ENCODE measurements at regions not wholly inside any gene's neighbourhood (a gene's known extent, or its start where the extent isn't known, plus 50 kb on each side); places are given as distances from the start of the nearest gene placed in this dataset.

DNA sequence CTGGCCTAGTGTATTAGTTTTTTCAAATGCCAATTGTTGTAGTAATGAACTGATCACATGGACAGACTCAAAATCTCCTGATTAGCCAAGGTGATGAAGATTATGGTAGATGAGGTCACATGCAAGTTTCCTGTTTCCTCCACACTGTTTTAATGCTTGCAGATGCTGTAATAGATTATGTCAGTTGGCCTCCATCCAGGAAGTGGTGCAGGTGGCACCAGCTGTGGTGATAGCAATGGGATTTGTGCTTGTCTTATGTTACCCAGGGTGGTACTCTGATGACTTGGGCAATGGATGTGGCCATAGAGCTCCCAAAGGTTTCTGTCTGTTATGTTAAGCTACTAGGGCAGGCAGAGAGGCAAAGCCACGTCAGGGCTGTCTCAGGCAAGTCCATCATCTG, 332.9 kb upstream of the DDX18 start:
- in situ Hi-C loops (cut with MboI), result no loop called here
- no peak overlapping the region for H3K9ac ChIP-seq
- no peak overlapping the region for H3K4me2 ChIP-seq (ENCODE audit: unreplicated experiment)

DNA sequence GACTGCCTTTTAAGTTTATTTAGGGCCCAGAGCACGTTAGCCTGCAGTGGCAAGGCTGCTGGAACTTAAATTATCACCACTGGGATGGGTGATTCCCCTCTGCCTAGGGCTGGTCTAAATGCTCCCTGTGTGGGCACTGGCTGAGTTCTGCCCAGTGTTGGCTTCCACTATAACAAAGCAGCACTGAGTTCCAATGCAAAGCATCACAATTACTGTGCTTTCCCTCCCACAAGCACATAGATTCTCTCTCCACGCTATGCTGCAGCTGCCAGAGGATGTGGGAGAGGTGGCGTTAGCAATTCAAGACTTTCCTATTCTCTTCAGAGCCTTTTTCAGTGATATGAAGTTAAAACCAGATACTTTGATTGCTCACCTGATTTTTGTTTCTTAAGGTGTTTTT, 328.9 kb upstream of the DDX18 start:
- no peak for DNase-seq
- WGBS, 2 experiments (ENCODE audit: low coverage in 1 of 2, low lambda C conversion rate in 2 of 2, missing lambda C conversion rate in 2 of 2), result 6 to 8% methylated on average over 3 of the region's 3 CpGs
- Histone ChIP-seq H3K79me2 (ENCODE audit: insufficient read depth) (no peaks in the 10 kb centered on the region), H3K4me1 (ENCODE audit: insufficient read depth) (no peaks in the 10 kb centered on the region), H3K9me2 (ENCODE audit: insufficient read depth) (no peaks in the 10 kb centered on the region), H4K20me1 (ENCODE audit: insufficient read depth) (no peaks in the 10 kb centered on the region), H3K9ac (no peak overlapping the region), H3K27me3 (replicated peaks; ENCODE audit: insufficient read depth) (no peaks in the 10 kb centered on the region), H3F3A (ENCODE audit: insufficient read depth) (no peaks in the 10 kb centered on the region), H3K9me3 (ENCODE audit: low read depth) (no peaks in the 10 kb centered on the region), H3K27ac (no peak overlapping the region), H3K4me2 (ENCODE audit: unreplicated experiment) (no peak overlapping the region), H3K4me3 (no peak overlapping the region), H3K36me3 (ENCODE audit: low read depth) (no peaks in the 10 kb centered on the region), H2AFZ (no peak overlapping the region)
- no peak for TF ChIP-seq EZH2phosphoT487 (IDR thresholded peaks at IDR 0.05; ENCODE audit: insufficient read depth, low read depth)
- no peak for TF ChIP-seq EZH2 (IDR thresholded peaks at IDR 0.05; ENCODE audit: insufficient read depth, poor library complexity, severe bottlenecking)
- in situ Hi-C loops (cut with MboI), result no loop called here

More for the DNA sequence above, 332.9 kb upstream of the DDX18 start:
- 0 to 5% methylated on average over 1 of the region's 1 CpG for WGBS, 2 experiments (ENCODE audit: low coverage in 1 of 2, low lambda C conversion rate in 2 of 2, missing lambda C conversion rate in 2 of 2)
- Histone ChIP-seq H4K20me1 (ENCODE audit: insufficient read depth) (no peaks in the 10 kb centered on the region), H3K36me3 (ENCODE audit: low read depth) (no peaks in the 10 kb centered on the region), H3K4me1 (ENCODE audit: insufficient read depth) (no peaks in the 10 kb centered on the region), H3K4me3 (no peak overlapping the region), H3K9me3 (ENCODE audit: low read depth) (no peaks in the 10 kb centered on the region), H2AFZ (no peak overlapping the region), H3K27ac (no peak overlapping the region), H3K27me3 (replicated peaks; ENCODE audit: insufficient read depth) (no peaks in the 10 kb centered on the region), H3K9me2 (ENCODE audit: insufficient read depth) (no peaks in the 10 kb centered on the region), H3F3A (ENCODE audit: insufficient read depth) (no peaks in the 10 kb centered on the region), H3K79me2 (ENCODE audit: insufficient read depth) (no peaks in the 10 kb centered on the region)
- no peak for DNase-seq
- TF ChIP-seq EZH2phosphoT487 (IDR thresholded peaks at IDR 0.05; ENCODE audit: insufficient read depth, low read depth), result no peak
- TF ChIP-seq EZH2 (IDR thresholded peaks at IDR 0.05; ENCODE audit: insufficient read depth, poor library complexity, severe bottlenecking), result no peak

DNA sequence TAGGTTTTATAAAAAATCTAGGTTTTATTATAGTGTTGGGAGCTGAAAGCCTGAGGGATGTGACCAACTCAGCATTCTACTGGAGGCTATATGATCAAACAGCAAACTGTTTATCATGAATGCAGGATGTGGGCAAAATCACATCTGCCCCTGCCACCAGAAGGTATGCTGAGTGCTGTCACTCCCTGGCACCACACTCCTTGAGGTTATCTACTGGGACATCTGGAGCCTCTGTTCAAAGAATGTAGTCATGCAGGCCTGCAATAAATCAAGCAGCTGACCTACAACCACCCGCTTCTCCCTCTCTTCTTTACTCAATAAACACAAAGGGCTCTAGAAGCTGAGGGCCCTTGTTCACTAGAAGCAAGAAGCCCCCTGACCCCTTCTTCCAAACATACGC, 328.4 kb upstream of the DDX18 start:
- Histone ChIP-seq H3F3A (ENCODE audit: insufficient read depth) (no peaks in the 10 kb centered on the region), H2AFZ (no peak overlapping the region), H3K79me2 (ENCODE audit: insufficient read depth) (no peaks in the 10 kb centered on the region), H3K9ac (no peak overlapping the region), H4K20me1 (ENCODE audit: insufficient read depth) (no peaks in the 10 kb centered on the region), H3K36me3 (ENCODE audit: low read depth) (no peaks in the 10 kb centered on the region), H3K9me2 (ENCODE audit: insufficient read depth) (no peaks in the 10 kb centered on the region), H3K4me3 (no peak overlapping the region), H3K4me2 (ENCODE audit: unreplicated experiment) (no peak overlapping the region), H3K4me1 (ENCODE audit: insufficient read depth) (no peaks in the 10 kb centered on the region), H3K27ac (no peak overlapping the region), H3K9me3 (ENCODE audit: low read depth) (no peaks in the 10 kb centered on the region), H3K27me3 (replicated peaks; ENCODE audit: insufficient read depth) (no peaks in the 10 kb centered on the region)
- DNase-seq, result no peak
- in situ Hi-C loops (cut with MboI), result no loop called here
- TF ChIP-seq EZH2phosphoT487 (IDR thresholded peaks at IDR 0.05; ENCODE audit: insufficient read depth, low read depth), result no peak
- no peak for TF ChIP-seq EZH2 (IDR thresholded peaks at IDR 0.05; ENCODE audit: insufficient read depth, poor library complexity, severe bottlenecking)
- WGBS, 2 experiments (ENCODE audit: low coverage in 1 of 2, low lambda C conversion rate in 2 of 2, missing lambda C conversion rate in 2 of 2), result 9 to 22% methylated on average over 2 of the region's 2 CpGs

DNA sequence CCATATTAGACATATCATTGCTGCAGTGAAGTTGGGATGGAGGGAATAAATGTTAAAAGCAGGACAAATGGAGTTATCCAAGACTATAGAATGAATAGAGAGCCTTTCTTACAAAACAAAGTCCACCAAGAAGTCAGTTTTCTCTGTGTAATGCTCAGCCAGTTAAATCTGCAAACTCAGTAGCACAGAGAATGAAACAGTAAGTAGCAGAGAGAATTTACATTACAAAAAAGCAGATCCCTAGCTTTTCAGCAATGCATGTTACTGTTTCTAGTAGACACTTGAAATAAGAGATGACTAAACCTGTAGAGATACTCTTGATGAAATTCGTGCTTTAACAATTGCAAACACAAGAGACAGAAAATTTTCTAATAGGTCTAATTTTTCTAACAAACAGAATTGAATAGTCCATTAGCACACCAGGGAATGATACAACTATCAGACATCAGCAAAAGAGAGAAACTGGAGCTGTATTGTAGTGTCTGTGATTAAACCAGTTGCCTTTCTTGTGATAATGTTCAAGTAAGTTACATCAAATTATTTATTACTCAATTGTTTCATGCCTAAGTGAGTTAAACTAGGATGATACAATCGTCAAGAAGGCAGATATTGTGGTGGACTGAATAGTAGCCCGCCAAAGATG, 322.2 kb upstream of the DDX18 start:
- H2AFZ ChIP-seq, result no peak overlapping the region
- no peak overlapping the region for H3K27ac ChIP-seq
- TF ChIP-seq EZH2 (IDR thresholded peaks at IDR 0.05; ENCODE audit: insufficient read depth, poor library complexity, severe bottlenecking), result no peak
- no peak for TF ChIP-seq EZH2phosphoT487 (IDR thresholded peaks at IDR 0.05; ENCODE audit: insufficient read depth, low read depth)
- H3K4me1 ChIP-seq (ENCODE audit: insufficient read depth), result no peaks in the 10 kb centered on the region
- in situ Hi-C loops (cut with MboI), result no loop called here
- H3K9me3 ChIP-seq (ENCODE audit: low read depth), result no peaks in the 10 kb centered on the region
- no peaks in the 10 kb centered on the region for H4K20me1 ChIP-seq (ENCODE audit: insufficient read depth)
- no peaks in the 10 kb centered on the region for H3K9me2 ChIP-seq (ENCODE audit: insufficient read depth)
- H3K4me3 ChIP-seq, result no peak overlapping the region
- no peaks in the 10 kb centered on the region for H3F3A ChIP-seq (ENCODE audit: insufficient read depth)
- H3K79me2 ChIP-seq (ENCODE audit: insufficient read depth), result no peaks in the 10 kb centered on the region
- no peaks in the 10 kb centered on the region for H3K27me3 ChIP-seq (replicated peaks; ENCODE audit: insufficient read depth)
- no peak for DNase-seq
- H3K9ac ChIP-seq, result no peak overlapping the region
- WGBS, 2 experiments (ENCODE audit: low coverage in 1 of 2, low lambda C conversion rate in 2 of 2, missing lambda C conversion rate in 2 of 2), result 13% methylated on average over 3 of the region's 3 CpGs
- H3K4me2 ChIP-seq (ENCODE audit: unreplicated experiment), result no peak overlapping the region
- no peaks in the 10 kb centered on the region for H3K36me3 ChIP-seq (ENCODE audit: low read depth)

DNA sequence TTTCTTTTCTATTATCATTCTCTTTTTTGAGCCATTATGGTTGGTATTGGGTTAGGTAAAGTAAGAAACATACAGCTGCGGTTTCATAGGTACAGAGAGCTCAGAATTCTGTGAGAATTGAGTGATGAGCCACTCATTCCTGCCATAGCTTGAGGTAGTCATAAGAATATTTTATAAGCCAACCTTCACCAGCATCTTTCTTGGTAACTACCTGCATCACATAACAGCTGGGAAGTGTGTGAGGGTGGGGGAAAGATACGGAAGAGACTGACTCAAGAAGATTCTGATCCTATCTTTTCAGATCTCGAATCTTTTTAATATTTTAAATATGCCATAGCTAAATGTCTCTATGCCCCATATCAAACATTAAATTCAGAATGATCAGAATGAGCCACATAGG, 313.8 kb upstream of the DDX18 start:
- H3K4me1 ChIP-seq (ENCODE audit: insufficient read depth), result no peaks in the 10 kb centered on the region
- no peaks in the 10 kb centered on the region for H3K27me3 ChIP-seq (replicated peaks; ENCODE audit: insufficient read depth)
- H3K36me3 ChIP-seq (ENCODE audit: low read depth), result no peaks in the 10 kb centered on the region
- H3F3A ChIP-seq (ENCODE audit: insufficient read depth), result no peaks in the 10 kb centered on the region
- DNase-seq, result no peak
- in situ Hi-C loops (cut with MboI), result no loop called here
- no peaks in the 10 kb centered on the region for H3K79me2 ChIP-seq (ENCODE audit: insufficient read depth)
- H3K9ac ChIP-seq, result no peak overlapping the region
- peaks cover 10% of the 10 kb centered on the region for H3K9me3 ChIP-seq (ENCODE audit: low read depth)
- TF ChIP-seq EZH2 (IDR thresholded peaks at IDR 0.05; ENCODE audit: insufficient read depth, poor library complexity, severe bottlenecking) (no peak), EZH2phosphoT487 (IDR thresholded peaks at IDR 0.05; ENCODE audit: insufficient read depth, low read depth) (no peak)
- H2AFZ ChIP-seq, result no peak overlapping the region
- WGBS, 2 experiments (ENCODE audit: low coverage in 1 of 2, low lambda C conversion rate in 2 of 2, missing lambda C conversion rate in 2 of 2), result 31 to 34% methylated on average over 3 of the region's 3 CpGs
- no peak overlapping the region for H3K4me2 ChIP-seq (ENCODE audit: unreplicated experiment)
- H4K20me1 ChIP-seq (ENCODE audit: insufficient read depth), result no peaks in the 10 kb centered on the region
- H3K9me2 ChIP-seq (ENCODE audit: insufficient read depth), result no peaks in the 10 kb centered on the region
- H3K4me3 ChIP-seq, result no peak overlapping the region
- no peak overlapping the region for H3K27ac ChIP-seq
